ENCODE measurements at regions not wholly inside any gene's neighbourhood (a gene's known extent, or its start where the extent isn't known, plus 50 kb on each side); places are given as distances from the start of the nearest gene placed in this dataset.

GRCh38 chr2:75822336-75822735 lies 111.6 kb upstream of the GCFC2 start:
- H3K27me3 ChIP-seq = no peaks in the 10 kb centered on the region
- H3K4me2 ChIP-seq = no peak overlapping the region
- no peak overlapping the region for H3K27ac ChIP-seq
- no peaks in the 10 kb centered on the region for H3K4me1 ChIP-seq
- H4K20me1 ChIP-seq = no peaks in the 10 kb centered on the region
- H3K9me3 ChIP-seq = peaks cover 8% of the 10 kb centered on the region; the same call in 1 of the 2 replicates
- H3K9ac ChIP-seq = no peak overlapping the region
- TF ChIP-seq Cebpa-rat (IDR thresholded peaks at IDR 0.05) = no peak
- H3K36me3 ChIP-seq = no peaks in the 10 kb centered on the region
- no peak overlapping the region for H3K4me3 ChIP-seq

- H4K20me1 ChIP-seq = no peaks in the 10 kb centered on the region
- no peak overlapping the region for H3K27ac ChIP-seq
- no peaks in the 10 kb centered on the region for H3K4me1 ChIP-seq
- H3K9ac ChIP-seq = no peak overlapping the region
- TF ChIP-seq Cebpa-rat (IDR thresholded peaks at IDR 0.05) = no peak
- no peaks in the 10 kb centered on the region for H3K36me3 ChIP-seq
- H3K4me2 ChIP-seq = no peak overlapping the region
- H3K4me3 ChIP-seq = no peak overlapping the region
- H3K27me3 ChIP-seq = no peaks in the 10 kb centered on the region
- H3K9me3 ChIP-seq = peaks cover 8% of the 10 kb centered on the region; the same call in 1 of the 2 replicates
Measured at GRCh38 chr2:75820693-75821092, 110.0 kb upstream of the GCFC2 start.

GRCh38 chr2:75810611-75811330 lies 100.1 kb upstream of the GCFC2 start:
- TF ChIP-seq Cebpa-rat (IDR thresholded peaks at IDR 0.05) = no peak
- no peak overlapping the region for H3K4me2 ChIP-seq
- no peaks in the 10 kb centered on the region for H3K36me3 ChIP-seq
- no peaks in the 10 kb centered on the region for H3K9me3 ChIP-seq
- H3K4me3 ChIP-seq = no peak overlapping the region
- H3K4me1 ChIP-seq = no peaks in the 10 kb centered on the region
- H3K27me3 ChIP-seq = no peaks in the 10 kb centered on the region
- no peaks in the 10 kb centered on the region for H4K20me1 ChIP-seq
- H3K27ac ChIP-seq = no peak overlapping the region
- H3K9ac ChIP-seq = no peak overlapping the region

- no peaks in the 10 kb centered on the region for H3K27me3 ChIP-seq
- H4K20me1 ChIP-seq = no peaks in the 10 kb centered on the region
- no peaks in the 10 kb centered on the region for H3K4me1 ChIP-seq
- no peaks in the 10 kb centered on the region for H3K36me3 ChIP-seq
- no peak overlapping the region for H3K4me3 ChIP-seq
- H3K9ac ChIP-seq = no peak overlapping the region
- H3K27ac ChIP-seq = no peak overlapping the region
- no peak overlapping the region for H3K4me2 ChIP-seq
- no peaks in the 10 kb centered on the region for H3K9me3 ChIP-seq
- TF ChIP-seq Cebpa-rat (IDR thresholded peaks at IDR 0.05) = no peak
Measured at GRCh38 chr2:75808793-75809535, 98.2 kb upstream of the GCFC2 start.

GRCh38 chr2:75807992-75808391 lies 97.3 kb upstream of the GCFC2 start:
- TF ChIP-seq Cebpa-rat (IDR thresholded peaks at IDR 0.05) = no peak
- no peaks in the 10 kb centered on the region for H4K20me1 ChIP-seq
- no peaks in the 10 kb centered on the region for H3K4me1 ChIP-seq
- H3K4me2 ChIP-seq = no peak overlapping the region
- no peaks in the 10 kb centered on the region for H3K9me3 ChIP-seq
- H3K36me3 ChIP-seq = no peaks in the 10 kb centered on the region
- no peak overlapping the region for H3K9ac ChIP-seq
- no peaks in the 10 kb centered on the region for H3K27me3 ChIP-seq
- no peak overlapping the region for H3K4me3 ChIP-seq
- no peak overlapping the region for H3K27ac ChIP-seq

- Histone ChIP-seq H3K4me1 (no peaks in the 10 kb centered on the region), H3K9ac (no peak overlapping the region), H3K9me3 (no peaks in the 10 kb centered on the region), H3K4me3 (no peak overlapping the region), H3K36me3 (no peaks in the 10 kb centered on the region), H4K20me1 (no peaks in the 10 kb centered on the region), H3K27me3 (no peaks in the 10 kb centered on the region), H3K4me2 (no peak overlapping the region), H3K27ac (no peak overlapping the region)
- TF ChIP-seq Cebpa-rat (IDR thresholded peaks at IDR 0.05) = no peak
Measured at GRCh38 chr2:75801234-75801982, 90.7 kb upstream of the GCFC2 start.

- H3K27me3 ChIP-seq = no peaks in the 10 kb centered on the region
- H3K9ac ChIP-seq = no peak overlapping the region
- no peak overlapping the region for H3K4me3 ChIP-seq
- no peak overlapping the region for H3K4me2 ChIP-seq
- H3K9me3 ChIP-seq = no peaks in the 10 kb centered on the region
- no peak for TF ChIP-seq Cebpa-rat (IDR thresholded peaks at IDR 0.05)
- no peak overlapping the region for H3K27ac ChIP-seq
- H3K36me3 ChIP-seq = no peaks in the 10 kb centered on the region
- H4K20me1 ChIP-seq = no peaks in the 10 kb centered on the region
- no peaks in the 10 kb centered on the region for H3K4me1 ChIP-seq
Measured at GRCh38 chr2:75800456-75800855, 89.7 kb upstream of the GCFC2 start.

GRCh38 chr2:75799859-75800258 lies 89.1 kb upstream of the GCFC2 start:
- H3K27ac ChIP-seq = no peak overlapping the region
- H3K9ac ChIP-seq = no peak overlapping the region
- H4K20me1 ChIP-seq = no peaks in the 10 kb centered on the region
- no peak overlapping the region for H3K4me2 ChIP-seq
- no peak overlapping the region for H3K4me3 ChIP-seq
- H3K36me3 ChIP-seq = no peaks in the 10 kb centered on the region
- no peaks in the 10 kb centered on the region for H3K4me1 ChIP-seq
- no peaks in the 10 kb centered on the region for H3K9me3 ChIP-seq
- TF ChIP-seq Cebpa-rat (IDR thresholded peaks at IDR 0.05) = no peak
- H3K27me3 ChIP-seq = no peaks in the 10 kb centered on the region

GRCh38 chr2:75798569-75798968 lies 87.9 kb upstream of the GCFC2 start:
- no peak overlapping the region for H3K4me3 ChIP-seq
- no peak overlapping the region for H3K9ac ChIP-seq
- H3K27me3 ChIP-seq = no peaks in the 10 kb centered on the region
- H4K20me1 ChIP-seq = no peaks in the 10 kb centered on the region
- no peaks in the 10 kb centered on the region for H3K4me1 ChIP-seq
- H3K36me3 ChIP-seq = no peaks in the 10 kb centered on the region
- H3K4me2 ChIP-seq = no peak overlapping the region
- no peak for TF ChIP-seq Cebpa-rat (IDR thresholded peaks at IDR 0.05)
- no peak overlapping the region for H3K27ac ChIP-seq
- H3K9me3 ChIP-seq = no peaks in the 10 kb centered on the region

- no peak overlapping the region for H3K9ac ChIP-seq
- H3K9me3 ChIP-seq = no peaks in the 10 kb centered on the region
- no peak overlapping the region for H3K4me3 ChIP-seq
- peaks cover 6% of the 10 kb centered on the region; the same call in 1 of the 2 replicates for H3K4me1 ChIP-seq
- H3K36me3 ChIP-seq = no peaks in the 10 kb centered on the region
- H3K27ac ChIP-seq = no peak overlapping the region
- no peak for TF ChIP-seq Cebpa-rat (IDR thresholded peaks at IDR 0.05)
- H3K27me3 ChIP-seq = no peaks in the 10 kb centered on the region
- H4K20me1 ChIP-seq = no peaks in the 10 kb centered on the region
- H3K4me2 ChIP-seq = no peak overlapping the region
Measured at GRCh38 chr2:75792996-75793395, 82.3 kb upstream of the GCFC2 start.

All from BLaER1 (cell line).